Body of pancreas (tissue), 4 donors: ENCODE measurements at regions not wholly inside any gene's neighbourhood (a gene's known extent, or its start where the extent isn't known, plus 50 kb on each side); places are given as distances from the start of the nearest gene placed in this dataset.
"Not testable (repeated sequence)": the region's sequence is repeated elsewhere in the genome, so short reads cannot be mapped to it uniquely, and the experiment has no call there.

Source experiments
- ATAC-seq: fragments of 150-250 bp; one replicate; pipeline ENCODE4 v1.9.1; 2016
- DNase-seq, 4 donors: peaks; one replicate each; pipeline ENCODE4 v3.0.0-alpha.2; 2019
- H3K27ac ChIP-seq, 4 donors: fragments of 200-600 bp; sonication (generic); 1 replicate in 3 of 4; 2 replicates in 1 of 4; pipeline versions ENCODE4 v1.5.1 to v1.6.1; 2016 to 2019; ENCODE audit warnings: mild to moderate bottlenecking in 1 of 4, mixed read lengths in 1 of 4, moderate library complexity in 1 of 4
- H3K27me3 ChIP-seq, 2 donors: fragments of 200-600 bp; sonication (generic); one replicate each; pipeline ENCODE4 v1.6.0; 2016; ENCODE audit warnings: mild to moderate bottlenecking in 1 of 2
- H3K36me3 ChIP-seq, 2 donors: fragments of 200-600 bp; sonication (generic); replicated peaks in 1 of 2; 2 replicates each; pipeline ENCODE4 v1.5.1; 2016; ENCODE audit warnings: low read depth in 2 of 2; ENCODE audit not compliant: insufficient read depth in 1 of 2
- H3K4me1 ChIP-seq: fragments of 200-600 bp; sonication (generic); one replicate; pipeline ENCODE4 v1.6.0; 2016
- H3K4me3 ChIP-seq, 2 donors: fragments of 200-600 bp; sonication (generic); 1 replicate in 1 of 2; 2 replicates in 1 of 2; pipeline ENCODE4 v1.5.1; 2016 to 2019
- H3K9me3 ChIP-seq, 3 donors: fragments of 200-600 bp; sonication (generic); 1 replicate in 2 of 3; 2 replicates in 1 of 3; pipeline ENCODE4 v1.5.1; 2016
- POLR2A ChIP-seq, 3 donors: fragments of 450-650 bp; IDR thresholded peaks; one replicate each; pipeline ENCODE4 v1.6.1; 2016; ENCODE audit warnings: antibody characterized with exemption in 3 of 3, mild to moderate bottlenecking in 2 of 3
- WGBS, 2 donors: methylation state at CpG; one replicate each; pipeline ENCODE4 v1.1.5; 2017; 5-methylcytosine and 5-hydroxymethylcytosine counted together
- intact Hi-C: fragments of 100-400 bp; cut with DNase I; formaldehyde crosslinking; loops from one replicate; pipeline ENCODE4 v1.15.1; 2023
- TF ChIP-seq, protein P1 (sequence below), 7 experiments: fragments of 450-650 bp in 4 of 7; fragments of 200-600 bp in 3 of 7; sonication (generic) in 3 of 7; IDR thresholded peaks; one replicate each; pipeline ENCODE4 v1.5.1; 2016 to 2019; ENCODE audit warnings: antibody characterized with exemption in 7 of 7

DNA sequence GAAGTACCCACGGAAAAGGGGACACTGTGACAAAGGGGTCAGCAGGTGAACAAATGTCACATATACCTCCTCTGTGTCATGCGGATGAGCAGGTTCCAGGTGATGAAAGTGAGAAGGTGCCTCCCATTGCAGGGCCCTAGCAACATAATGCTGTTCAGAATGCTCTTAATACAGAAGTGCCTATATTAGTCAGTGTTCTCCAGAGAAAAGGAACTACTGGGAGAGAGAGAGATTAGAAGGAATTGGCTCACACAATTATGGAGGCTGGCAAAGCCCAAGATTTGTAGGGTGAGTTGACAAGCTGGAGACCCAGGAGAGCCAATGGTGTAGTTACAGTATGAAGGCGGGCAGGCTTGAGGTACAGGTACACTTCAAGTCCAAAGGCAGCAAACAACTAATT, 98.1 kb upstream of the CDC42EP3 start:
- Histone ChIP-seq H3K36me3 (no peaks in the 10 kb centered on the region), H3K27ac (no peak overlapping the region), H3K4me1 (peaks cover 6% of the 10 kb centered on the region), H3K9me3 (no peaks in the 10 kb centered on the region), H3K27me3 (no peaks in the 10 kb centered on the region), H3K4me3 (no peak overlapping the region)
- DNase-seq (no peak), ATAC-seq (no peak)
- no peak for TF ChIP-seq POLR2A (IDR thresholded peaks at IDR 0.05)
- TF ChIP-seq, protein P1, sequence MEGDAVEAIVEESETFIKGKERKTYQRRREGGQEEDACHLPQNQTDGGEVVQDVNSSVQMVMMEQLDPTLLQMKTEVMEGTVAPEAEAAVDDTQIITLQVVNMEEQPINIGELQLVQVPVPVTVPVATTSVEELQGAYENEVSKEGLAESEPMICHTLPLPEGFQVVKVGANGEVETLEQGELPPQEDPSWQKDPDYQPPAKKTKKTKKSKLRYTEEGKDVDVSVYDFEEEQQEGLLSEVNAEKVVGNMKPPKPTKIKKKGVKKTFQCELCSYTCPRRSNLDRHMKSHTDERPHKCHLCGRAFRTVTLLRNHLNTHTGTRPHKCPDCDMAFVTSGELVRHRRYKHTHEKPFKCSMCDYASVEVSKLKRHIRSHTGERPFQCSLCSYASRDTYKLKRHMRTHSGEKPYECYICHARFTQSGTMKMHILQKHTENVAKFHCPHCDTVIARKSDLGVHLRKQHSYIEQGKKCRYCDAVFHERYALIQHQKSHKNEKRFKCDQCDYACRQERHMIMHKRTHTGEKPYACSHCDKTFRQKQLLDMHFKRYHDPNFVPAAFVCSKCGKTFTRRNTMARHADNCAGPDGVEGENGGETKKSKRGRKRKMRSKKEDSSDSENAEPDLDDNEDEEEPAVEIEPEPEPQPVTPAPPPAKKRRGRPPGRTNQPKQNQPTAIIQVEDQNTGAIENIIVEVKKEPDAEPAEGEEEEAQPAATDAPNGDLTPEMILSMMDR (IDR thresholded peaks at IDR 0.05): no peak
- 81 to 86% methylated on average over 3 of the region's 3 CpGs for WGBS, 2 donors
- intact Hi-C loops: no loop called here

DNA sequence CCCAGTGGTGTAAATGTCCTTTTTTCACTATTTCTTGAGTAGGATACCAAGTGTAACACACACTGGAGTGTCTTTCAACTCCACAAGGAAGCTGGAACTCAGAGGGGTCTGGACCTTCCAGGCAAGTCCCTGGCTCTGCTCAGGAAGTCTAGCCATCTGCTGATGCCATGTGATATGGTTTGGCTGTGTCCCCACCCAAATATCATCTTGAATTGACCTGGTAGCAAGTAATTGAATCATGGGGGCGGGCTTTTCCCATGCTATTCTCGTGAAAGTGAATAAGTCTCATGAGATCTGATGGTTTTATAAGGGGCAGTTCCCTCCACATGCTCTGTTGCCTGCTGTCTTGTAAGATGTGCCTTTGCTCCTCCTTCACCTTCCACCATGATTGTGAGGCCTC, 99.4 kb upstream of the CDC42EP3 start:
- no peaks in the 10 kb centered on the region for H3K27me3 ChIP-seq
- intact Hi-C loops: no loop called here
- no peak overlapping the region for H3K4me3 ChIP-seq
- WGBS, 2 donors: 88 to 100% methylated on average over 2 of the region's 2 CpGs
- TF ChIP-seq, protein P1 (IDR thresholded peaks at IDR 0.05): no peak
- no peak for TF ChIP-seq POLR2A (IDR thresholded peaks at IDR 0.05)
- ATAC-seq: no peak
- H3K4me1 ChIP-seq: peaks cover 6% of the 10 kb centered on the region
- no peaks in the 10 kb centered on the region for H3K9me3 ChIP-seq
- no peak for DNase-seq
- H3K27ac ChIP-seq: no peak overlapping the region
- H3K36me3 ChIP-seq: no peaks in the 10 kb centered on the region

DNA sequence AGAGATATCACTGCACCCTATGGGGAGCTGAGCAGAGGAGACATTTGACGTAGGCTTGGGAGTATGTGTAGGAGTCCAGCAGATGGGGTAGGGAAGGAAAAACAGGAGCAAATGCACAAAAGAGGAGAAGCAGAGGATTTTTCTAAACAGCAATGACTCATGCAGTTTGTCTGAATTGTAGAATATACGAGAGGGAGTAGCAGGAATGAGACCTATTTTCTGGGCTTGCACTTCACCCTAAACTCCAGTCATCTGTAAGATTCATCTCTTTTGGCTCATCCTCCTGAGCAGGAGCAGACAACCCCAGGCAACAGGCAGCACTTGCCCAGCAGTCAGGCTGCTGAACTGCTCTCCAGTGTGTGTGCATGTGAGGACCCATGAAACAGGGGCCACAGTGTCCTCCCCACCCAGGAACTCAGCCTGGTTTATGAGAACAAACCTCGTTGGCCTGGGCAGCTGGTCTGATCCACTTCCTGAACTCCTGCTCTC, 100.2 kb upstream of the CDC42EP3 start:
- H3K9me3 ChIP-seq: no peaks in the 10 kb centered on the region
- no peak for ATAC-seq
- no peak overlapping the region for H3K4me3 ChIP-seq
- no peaks in the 10 kb centered on the region for H3K27me3 ChIP-seq
- 50 to 81% methylated on average over 3 of the region's 3 CpGs for WGBS, 2 donors
- no peak overlapping the region for H3K27ac ChIP-seq
- intact Hi-C loops: no loop called here
- DNase-seq: no peak
- H3K36me3 ChIP-seq: no peaks in the 10 kb centered on the region
- peaks cover 6% of the 10 kb centered on the region for H3K4me1 ChIP-seq
- TF ChIP-seq, protein P1 (IDR thresholded peaks at IDR 0.05): no peak
- no peak for TF ChIP-seq POLR2A (IDR thresholded peaks at IDR 0.05)

DNA sequence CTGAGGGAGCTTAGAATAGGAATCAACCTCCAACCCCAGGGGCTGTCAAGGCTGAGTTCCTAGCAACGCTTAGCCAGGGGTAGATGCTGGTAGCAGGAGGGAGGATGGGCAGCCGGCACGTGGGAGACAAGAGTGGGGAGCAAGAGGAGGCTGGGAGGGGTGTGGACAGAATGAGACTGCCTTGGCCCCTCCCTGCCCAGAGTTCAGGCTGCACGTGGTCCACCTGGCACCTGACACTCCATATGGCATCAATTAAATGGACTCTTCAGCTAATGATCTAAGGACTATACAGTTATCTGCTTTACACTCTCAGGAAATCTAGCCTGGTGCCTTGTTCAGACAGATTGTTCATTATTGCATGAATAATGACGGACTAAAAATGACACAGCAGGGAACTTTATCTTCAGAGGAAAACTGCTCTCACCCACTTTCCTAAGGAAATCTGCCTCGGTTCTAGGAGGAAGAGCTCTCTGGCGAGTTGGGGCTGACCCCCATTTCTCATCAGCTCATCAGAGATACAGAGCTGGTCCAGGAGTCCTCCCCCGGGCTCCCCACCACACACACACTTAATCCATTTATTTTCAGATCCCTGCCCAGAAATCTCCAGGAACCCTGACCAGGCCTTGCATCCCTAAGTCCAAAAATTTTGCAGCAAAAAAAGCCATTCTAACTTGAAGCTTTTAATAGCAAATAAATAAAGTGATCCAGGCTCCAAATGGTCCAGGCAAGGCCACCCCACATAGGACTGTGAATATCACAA, 102.1 kb upstream of the CDC42EP3 start:
- no peak overlapping the region for H3K27ac ChIP-seq
- no peaks in the 10 kb centered on the region for H3K9me3 ChIP-seq
- 57 to 64% methylated on average over 8 of the region's 8 CpGs for WGBS, 2 donors
- ATAC-seq (no peak), DNase-seq (no peak)
- no peaks in the 10 kb centered on the region for H3K27me3 ChIP-seq
- TF ChIP-seq, protein P1 (IDR thresholded peaks at IDR 0.05): no peak
- TF ChIP-seq POLR2A (IDR thresholded peaks at IDR 0.05): no peak
- no peaks in the 10 kb centered on the region for H3K4me1 ChIP-seq
- H3K36me3 ChIP-seq: no peaks in the 10 kb centered on the region
- intact Hi-C loops: no loop called here
- no peak overlapping the region for H3K4me3 ChIP-seq

DNA sequence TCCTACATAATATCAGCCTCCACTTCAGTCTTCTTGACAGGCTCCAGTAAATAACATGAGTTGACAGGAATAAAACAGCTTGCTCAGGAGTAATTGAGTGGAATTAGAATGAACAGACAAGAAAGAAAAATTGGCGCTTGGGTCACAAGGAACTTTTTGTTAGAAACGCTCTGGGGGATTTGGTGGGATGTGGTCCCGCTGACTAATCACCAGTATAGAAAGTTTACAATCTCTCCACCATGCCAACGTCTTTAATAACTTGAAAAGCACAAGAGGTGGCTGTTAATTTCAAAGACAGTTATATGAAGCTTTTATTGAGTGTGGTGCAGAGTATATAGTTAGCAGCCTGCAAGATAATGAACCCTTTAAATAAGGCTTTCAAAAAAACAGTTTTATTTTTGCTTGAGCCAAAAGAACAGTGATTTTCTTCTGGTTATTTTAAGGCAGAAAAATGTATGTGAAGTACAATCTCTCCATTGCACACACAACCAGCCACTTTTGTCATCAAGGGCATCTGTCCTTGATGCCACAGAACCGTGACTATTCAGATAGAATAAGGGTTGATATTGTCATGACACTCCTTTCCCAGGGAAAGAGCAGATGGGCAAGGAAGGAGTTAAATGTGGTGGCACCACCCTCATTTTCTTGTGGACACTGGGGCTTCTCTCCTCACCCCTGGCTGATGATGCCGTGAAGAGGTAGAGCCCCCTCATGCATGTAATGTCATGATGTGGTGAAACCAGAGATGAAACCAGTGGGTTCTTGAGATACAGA, 102.9 kb upstream of the CDC42EP3 start:
- intact Hi-C loops, H3K9me3 ChIP-seq, H3K27me3 ChIP-seq, DNase-seq, H3K4me1 ChIP-seq, ATAC-seq, H3K36me3 ChIP-seq, H3K27ac ChIP-seq, H3K4me3 ChIP-seq: not testable (repeated sequence)
- 76 to 79% methylated on average over 6 of the region's 6 CpGs for WGBS, 2 donors
